CD4-positive, alpha-beta T cell (primary cell): ENCODE measurements at regions not wholly inside any gene's neighbourhood (a gene's known extent, or its start where the extent isn't known, plus 50 kb on each side); places are given as distances from the start of the nearest gene placed in this dataset.

Experiments used
- ATAC-seq: fragments of 200-7000 bp; cut with Tn5 transposase; one replicate; pipeline ENCODE4 v1.10.0; 2022; ENCODE audit warnings: mild to moderate bottlenecking; ENCODE audit not compliant: poor library complexity
- CTCF ChIA-PET: fragments of 350-600 bp; sonication (Branson Sonifier 250); formaldehyde crosslinking; loops from one replicate; lab custom pipeline; 2021; ENCODE audit warnings: antibody characterized with exemption, inconsistent platforms; lab: Charles Lee
- POLR2A ChIA-PET: fragments of 350-600 bp; sonication (Branson Sonifier 250); formaldehyde crosslinking; loops from one replicate; lab custom pipeline; 2021; ENCODE audit warnings: antibody characterized with exemption, inconsistent platforms; lab: Charles Lee
- DNase-seq, 14 experiments: peaks; one replicate each; pipeline ENCODE4 v3.0.0-alpha.2; 2013 to 2020; ENCODE audit warnings: mixed read lengths in 2 of 14
- H3K27ac ChIP-seq, 2 donors: one replicate each; pipeline versions ENCODE4 v1.5.1 to v1.7.0; 2013; ENCODE audit warnings: low read length in 2 of 2, low read depth in 1 of 2, mild to moderate bottlenecking in 1 of 2
- H3K27me3 ChIP-seq, 2 experiments: 1 replicate in 1 of 2; 2 replicates in 1 of 2; pipeline versions ENCODE4 v1.6.1 to v1.7.0; 2013; ENCODE audit warnings: low read length in 2 of 2, control low read depth in 1 of 2, mild to moderate bottlenecking in 1 of 2, moderate library complexity in 1 of 2; ENCODE audit not compliant: insufficient read depth in 2 of 2, control insufficient read depth in 1 of 2
- H3K36me3 ChIP-seq: one replicate; pipeline ENCODE4 v1.6.1; 2013; ENCODE audit warnings: low read length, control low read depth; ENCODE audit not compliant: insufficient read depth
- H3K4me1 ChIP-seq: one replicate; pipeline ENCODE4 v1.6.1; 2013; ENCODE audit warnings: low read length, control low read depth; ENCODE audit not compliant: insufficient read depth
- H3K4me3 ChIP-seq: one replicate; pipeline ENCODE4 v1.5.1; 2013; ENCODE audit warnings: mild to moderate bottlenecking, low read length, moderate library complexity
- H3K9me3 ChIP-seq, 2 experiments: 1 replicate in 1 of 2; 2 replicates in 1 of 2; pipeline versions ENCODE4 v1.6.1 to v1.7.0; 2013; ENCODE audit warnings: low read length in 2 of 2, mild to moderate bottlenecking in 2 of 2, control low read depth in 1 of 2, moderate library complexity in 1 of 2; ENCODE audit not compliant: control insufficient read depth in 1 of 2, insufficient read depth in 1 of 2
- H3K27ac Mint-ChIP-seq: one replicate; pipeline ENCODE4 v1.8.0; 2020; ENCODE audit warnings: mixed read lengths
- H3K27me3 Mint-ChIP-seq: one replicate; pipeline ENCODE4 v1.8.0; 2021; ENCODE audit warnings: mixed read lengths
- H3K36me3 Mint-ChIP-seq: one replicate; pipeline ENCODE4 v1.8.0; 2021; ENCODE audit warnings: low read depth, mixed read lengths
- H3K4me1 Mint-ChIP-seq: one replicate; pipeline ENCODE4 v1.8.0; 2021; ENCODE audit warnings: low read depth, mixed read lengths
- H3K4me3 Mint-ChIP-seq: one replicate; pipeline ENCODE4 v1.8.0; 2020; ENCODE audit warnings: mild to moderate bottlenecking, mixed read lengths
- H3K9me3 Mint-ChIP-seq: one replicate; pipeline ENCODE4 v1.8.0; 2020; ENCODE audit warnings: mixed read lengths
- intact Hi-C, 2 experiments: fragments of 100-400 bp; cut with DNase I in 1 of 2; cut with micrococcal nuclease in 1 of 2; formaldehyde crosslinking; loops; one replicate each; pipeline versions ENCODE4 v1.15.1 to v1.9.0; 2023 to 2025; cut with DNase I, micrococcal nuclease
- TF ChIP-seq, protein P1 (sequence below): fragments of 200-600 bp; IDR thresholded peaks from one replicate; pipeline ENCODE4 v1.8.0; 2022; ENCODE audit warnings: antibody characterized with exemption, mild to moderate bottlenecking

DNA sequence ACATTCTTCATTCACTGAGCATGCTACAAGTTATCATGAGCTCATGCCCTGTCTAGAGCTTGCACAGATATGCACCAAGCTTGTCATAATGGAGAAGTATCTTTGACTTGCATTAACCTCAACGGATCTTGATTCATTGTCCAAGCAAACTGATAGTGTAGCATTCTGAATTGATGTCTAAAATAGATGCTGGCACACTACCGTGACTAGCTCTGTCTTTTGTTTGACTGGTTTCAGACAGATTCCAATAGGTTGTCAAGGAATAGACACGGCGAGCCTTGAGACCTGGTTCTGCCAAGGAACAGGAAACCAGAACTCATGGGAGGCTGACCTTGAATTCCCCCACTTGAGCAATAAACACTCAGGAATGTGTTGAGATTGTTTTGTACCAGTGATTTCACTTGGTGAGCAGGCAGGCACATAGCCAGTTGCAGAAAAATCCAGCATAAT lies 1153.1 kb upstream of the GJE1 start:
- intact Hi-C loops: no loop called here
- TF ChIP-seq, protein P1, sequence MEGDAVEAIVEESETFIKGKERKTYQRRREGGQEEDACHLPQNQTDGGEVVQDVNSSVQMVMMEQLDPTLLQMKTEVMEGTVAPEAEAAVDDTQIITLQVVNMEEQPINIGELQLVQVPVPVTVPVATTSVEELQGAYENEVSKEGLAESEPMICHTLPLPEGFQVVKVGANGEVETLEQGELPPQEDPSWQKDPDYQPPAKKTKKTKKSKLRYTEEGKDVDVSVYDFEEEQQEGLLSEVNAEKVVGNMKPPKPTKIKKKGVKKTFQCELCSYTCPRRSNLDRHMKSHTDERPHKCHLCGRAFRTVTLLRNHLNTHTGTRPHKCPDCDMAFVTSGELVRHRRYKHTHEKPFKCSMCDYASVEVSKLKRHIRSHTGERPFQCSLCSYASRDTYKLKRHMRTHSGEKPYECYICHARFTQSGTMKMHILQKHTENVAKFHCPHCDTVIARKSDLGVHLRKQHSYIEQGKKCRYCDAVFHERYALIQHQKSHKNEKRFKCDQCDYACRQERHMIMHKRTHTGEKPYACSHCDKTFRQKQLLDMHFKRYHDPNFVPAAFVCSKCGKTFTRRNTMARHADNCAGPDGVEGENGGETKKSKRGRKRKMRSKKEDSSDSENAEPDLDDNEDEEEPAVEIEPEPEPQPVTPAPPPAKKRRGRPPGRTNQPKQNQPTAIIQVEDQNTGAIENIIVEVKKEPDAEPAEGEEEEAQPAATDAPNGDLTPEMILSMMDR: no peak
- DNase-seq: no peak

DNA sequence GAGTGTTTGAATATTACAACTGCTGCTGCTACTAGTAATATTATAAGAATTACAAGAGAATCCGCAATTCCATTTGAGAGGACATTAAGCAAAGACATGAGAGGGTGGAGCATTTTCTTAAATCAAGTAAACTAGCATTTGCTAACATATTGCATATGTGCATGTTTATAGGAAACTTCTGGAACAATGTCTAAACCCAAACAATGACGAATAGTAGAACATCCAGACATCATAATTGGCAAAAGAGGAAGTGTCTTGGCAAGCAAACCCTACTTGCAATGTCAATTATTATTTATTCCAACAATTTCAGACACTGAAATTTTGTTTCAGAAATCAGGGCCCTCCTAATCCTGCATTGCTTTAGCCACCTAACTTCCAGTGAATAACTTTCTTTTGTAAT lies 1155.3 kb upstream of the GJE1 start:
- Histone ChIP-seq H3K4me3 (no peak overlapping the region), H3K4me1 (no peaks in the 10 kb centered on the region), H3K36me3 (no peaks in the 10 kb centered on the region), H3K9me3 (no peaks in the 10 kb centered on the region), H3K27ac (no peak overlapping the region), H3K27me3 (no peaks in the 10 kb centered on the region)
- no peak overlapping the region for H3K4me3 Mint-ChIP-seq
- peaks cover 8% of the 10 kb centered on the region for H3K27me3 Mint-ChIP-seq
- H3K4me1 Mint-ChIP-seq: no peaks in the 10 kb centered on the region
- no peak overlapping the region for H3K27ac Mint-ChIP-seq
- POLR2A ChIA-PET: no interaction called here
- DNase-seq (no peak), ATAC-seq (no peak)
- intact Hi-C loops: no loop called here
- no peaks in the 10 kb centered on the region for H3K36me3 Mint-ChIP-seq
- TF ChIP-seq, protein P1: no peak
- CTCF ChIA-PET: no interaction called here
- H3K9me3 Mint-ChIP-seq: peaks cover 4% of the 10 kb centered on the region

More for the DNA sequence above, 1153.1 kb upstream of the GJE1 start:
- H3K27ac Mint-ChIP-seq: no peak overlapping the region
- H3K9me3 ChIP-seq: no peaks in the 10 kb centered on the region
- CTCF ChIA-PET: interaction anchor here (1.2 kb wide), 1 partner anchor 8 kb away, joined by 3 read pairs; no protein-coding TSS in a partner anchor
- no peak for ATAC-seq
- POLR2A ChIA-PET: no interaction called here
- no peaks in the 10 kb centered on the region for H3K9me3 Mint-ChIP-seq
- H3K4me3 Mint-ChIP-seq: no peak overlapping the region
- no peaks in the 10 kb centered on the region for H3K4me1 Mint-ChIP-seq
- no peaks in the 10 kb centered on the region for H3K4me1 ChIP-seq
- H3K27ac ChIP-seq: no peak overlapping the region
- H3K27me3 ChIP-seq: no peaks in the 10 kb centered on the region
- no peaks in the 10 kb centered on the region for H3K36me3 ChIP-seq
- peaks cover 2% of the 10 kb centered on the region for H3K27me3 Mint-ChIP-seq
- no peaks in the 10 kb centered on the region for H3K36me3 Mint-ChIP-seq
- H3K4me3 ChIP-seq: no peak overlapping the region

DNA sequence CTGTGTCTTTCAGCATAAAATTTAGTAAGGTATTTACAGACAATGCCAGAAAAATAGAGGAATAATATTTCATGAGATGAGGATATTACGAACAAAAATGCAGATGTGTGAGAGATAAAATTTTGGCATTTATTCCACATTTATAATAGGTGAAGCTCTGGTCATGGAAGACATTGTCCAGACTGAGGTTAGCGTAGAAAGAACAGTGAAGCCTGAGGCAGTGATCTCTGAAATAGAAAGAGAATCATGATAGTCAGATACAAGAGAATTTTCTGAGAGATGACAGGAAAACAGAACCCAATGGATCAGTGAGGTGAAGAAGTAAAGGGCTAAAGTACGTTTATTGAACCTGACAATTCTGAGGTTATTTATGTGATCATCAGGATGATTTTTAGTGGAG lies 1155.9 kb upstream of the GJE1 start:
- peaks cover 8% of the 10 kb centered on the region for H3K27me3 Mint-ChIP-seq
- Histone ChIP-seq H3K36me3 (no peaks in the 10 kb centered on the region), H3K27me3 (no peaks in the 10 kb centered on the region), H3K27ac (no peak overlapping the region), H3K4me3 (no peak overlapping the region), H3K9me3 (no peaks in the 10 kb centered on the region), H3K4me1 (no peaks in the 10 kb centered on the region)
- ChIA-PET CTCF (no interaction called here), POLR2A (no interaction called here)
- no peaks in the 10 kb centered on the region for H3K4me1 Mint-ChIP-seq
- no peak for DNase-seq
- H3K9me3 Mint-ChIP-seq: peaks cover 4% of the 10 kb centered on the region
- no peak overlapping the region for H3K4me3 Mint-ChIP-seq
- H3K36me3 Mint-ChIP-seq: no peaks in the 10 kb centered on the region
- no peak overlapping the region for H3K27ac Mint-ChIP-seq
- TF ChIP-seq, protein P1: no peak
- no peak for ATAC-seq
- intact Hi-C loops: no loop called here
